DND-41 (cell line): ENCODE measurements at regions not wholly inside any gene's neighbourhood (a gene's known extent, or its start where the extent isn't known, plus 50 kb on each side); places are given as distances from the start of the nearest gene placed in this dataset.

Source experiments
- CTCF ChIP-seq: IDR thresholded peaks from 2 replicates; pipeline ENCODE4 v1.5.1; 2012; ENCODE audit warnings: borderline replicate concordance, low read length, moderate library complexity, mild to moderate bottlenecking; ENCODE audit not compliant: poor library complexity, severe bottlenecking; ENCODE audit errors: extremely low read depth
- EZH2 ChIP-seq: IDR thresholded peaks from 3 replicates; pipeline ENCODE4 v1.6.1; 2012; ENCODE audit warnings: borderline replicate concordance, low read depth, mild to moderate bottlenecking, moderate library complexity, low read length, inconsistent platforms; ENCODE audit not compliant: severe bottlenecking

GRCh38 chr11:112795142-112795815, 165.9 kb upstream of the NCAM1 start:
- TF ChIP-seq CTCF, result no peak
- no peak for TF ChIP-seq EZH2
